HG03108 (cell line): ENCODE measurements at regions not wholly inside any gene's neighbourhood (a gene's known extent, or its start where the extent isn't known, plus 50 kb on each side); places are given as distances from the start of the nearest gene placed in this dataset.

Experiments
- ATAC-seq: cut with Tn5 transposase; IDR thresholded peaks from one replicate; pipeline ENCODE4 v1.9.1; 2021; ENCODE audit warnings: moderate library complexity; ENCODE audit not compliant: unreplicated experiment

- ATAC-seq = no peak
Measured at GRCh38 chr1:103170609-103171008, 62.3 kb upstream of the COL11A1 start.

GRCh38 chr1:103162360-103162759, 54.0 kb upstream of the COL11A1 start:
- no peak for ATAC-seq

GRCh38 chr1:103160281-103160680, 52.0 kb upstream of the COL11A1 start:
- ATAC-seq = no peak
